Stomach (tissue), 8 donors: ENCODE measurements at regions not wholly inside any gene's neighbourhood (a gene's known extent, or its start where the extent isn't known, plus 50 kb on each side); places are given as distances from the start of the nearest gene placed in this dataset.
A peak's percentile ranks its signal among the peaks of the same experiment; 100 is the strongest.

Source experiments
- DNase-seq, 2 donors: peaks; one replicate each; pipeline versions ENCODE4 v3.0.0 to v3.0.0-alpha.2; 2013 to 2019
- H3K27ac ChIP-seq, 5 donors: fragments of 200-600 bp in 4 of 5; sonication (generic) in 4 of 5; one replicate each; pipeline ENCODE4 v1.5.1; 2013 to 2019; ENCODE audit warnings: mild to moderate bottlenecking in 1 of 5, moderate library complexity in 1 of 5
- H3K27me3 ChIP-seq, 3 donors: fragments of 200-600 bp; sonication (generic); one replicate each; pipeline ENCODE4 v1.5.1; 2017 to 2019; ENCODE audit warnings: mixed run types in 1 of 3
- H3K36me3 ChIP-seq, 4 donors: fragments of 200-600 bp; sonication (generic); 1 replicate in 3 of 4; 2 replicates in 1 of 4; pipeline ENCODE4 v1.5.1; 2016 to 2019
- H3K4me1 ChIP-seq, 4 donors: fragments of 200-600 bp; sonication (generic); one replicate each; pipeline ENCODE4 v1.5.1; 2016 to 2019
- H3K4me3 ChIP-seq, 4 donors: fragments of 200-600 bp; sonication (generic) in 3 of 4; one replicate each; pipeline ENCODE4 v1.5.1; 2016 to 2019; ENCODE audit warnings: mild to moderate bottlenecking in 1 of 4
- H3K9me3 ChIP-seq, 4 donors: fragments of 200-600 bp; sonication (generic); one replicate each; pipeline ENCODE4 v1.5.1; 2016 to 2019
- EP300 ChIP-seq: sonication (generic); formaldehyde crosslinking; IDR thresholded peaks from one replicate; pipeline ENCODE4 v1.6.1; 2017; ENCODE audit warnings: antibody characterized with exemption
- POLR2A ChIP-seq, 4 donors: fragments of 450-650 bp; IDR thresholded peaks; one replicate each; pipeline ENCODE4 v1.6.1; 2016; ENCODE audit warnings: antibody characterized with exemption in 4 of 4, control low read depth in 2 of 4, mild to moderate bottlenecking in 1 of 4, moderate library complexity in 1 of 4
- POLR2AphosphoS5 ChIP-seq, 3 donors: sonication (generic); formaldehyde crosslinking; IDR thresholded peaks; one replicate each; pipeline ENCODE4 v1.6.1; 2016; ENCODE audit warnings: antibody characterized with exemption in 3 of 3
- WGBS, 5 donors: extraction: QIAGEN DNeasy Blood & Tissue Kit in 3 of 5; methylation state at CpG; one replicate each; pipeline versions ENCODE4 v1.1.5 to v1.1.7; 2013 to 2018; 5-methylcytosine and 5-hydroxymethylcytosine counted together
- intact Hi-C: fragments of 100-400 bp; cut with DNase I; formaldehyde crosslinking; loops from one replicate; pipeline ENCODE4 v1.15.1; 2023; ENCODE audit warnings: low total_unique reads
- TF ChIP-seq, protein P1 (sequence below), 7 experiments: fragments of 450-650 bp in 4 of 7; fragments of 200-600 bp in 3 of 7; sonication (generic) in 3 of 7; IDR thresholded peaks; one replicate each; pipeline ENCODE4 v1.5.1; 2016 to 2019; ENCODE audit warnings: antibody characterized with exemption in 7 of 7, control low read depth in 2 of 7, mild to moderate bottlenecking in 1 of 7
- donor health status: healthy with polysubstance abuse.
- donor health status: Bipolar disorder and iron deficiency.
- donor health status: healthy.

DNA sequence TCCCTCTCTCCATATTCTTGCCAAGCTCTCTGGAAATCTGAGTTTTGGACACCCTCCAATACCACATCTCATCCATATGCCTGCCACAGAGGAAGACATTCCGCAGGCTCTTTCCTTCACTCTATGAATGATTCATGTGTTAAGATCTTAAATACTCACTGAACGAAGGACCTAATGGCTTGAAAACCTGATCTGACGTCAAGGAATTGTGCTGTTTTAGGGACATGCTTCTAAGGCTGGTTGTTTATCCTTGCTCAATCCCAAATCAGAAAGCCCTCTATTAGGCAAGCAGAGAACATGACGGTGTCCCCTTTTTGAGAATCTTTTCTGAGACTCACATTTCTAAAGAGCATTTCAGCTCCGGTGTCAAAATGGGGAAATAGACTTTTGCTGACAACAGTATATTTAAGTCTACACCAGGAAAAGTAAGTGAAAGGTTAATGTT, 83.7 kb upstream of the GALNT5 start:
- Histone ChIP-seq H3K36me3 (no peaks in the 10 kb centered on the region), H3K9me3 (no peaks in the 10 kb centered on the region), H3K27ac (peak overlapping the region in 4 of 5 donors; percentile 59 to 80 (median 70)), H3K4me3 (no peak overlapping the region), H3K4me1 (peaks cover 0 to 18% (median 3%) of the 10 kb centered on the region in 4 donors), H3K27me3 (no peaks in the 10 kb centered on the region)
- intact Hi-C loops = no loop called here
- peak in 1 of 2 donors; percentile 76 for DNase-seq
- TF ChIP-seq POLR2AphosphoS5 (IDR thresholded peaks at IDR 0.05) = peak; percentile 74 to 91 (median 89)
- peak; percentile 93 for TF ChIP-seq EP300
- TF ChIP-seq, protein P1, sequence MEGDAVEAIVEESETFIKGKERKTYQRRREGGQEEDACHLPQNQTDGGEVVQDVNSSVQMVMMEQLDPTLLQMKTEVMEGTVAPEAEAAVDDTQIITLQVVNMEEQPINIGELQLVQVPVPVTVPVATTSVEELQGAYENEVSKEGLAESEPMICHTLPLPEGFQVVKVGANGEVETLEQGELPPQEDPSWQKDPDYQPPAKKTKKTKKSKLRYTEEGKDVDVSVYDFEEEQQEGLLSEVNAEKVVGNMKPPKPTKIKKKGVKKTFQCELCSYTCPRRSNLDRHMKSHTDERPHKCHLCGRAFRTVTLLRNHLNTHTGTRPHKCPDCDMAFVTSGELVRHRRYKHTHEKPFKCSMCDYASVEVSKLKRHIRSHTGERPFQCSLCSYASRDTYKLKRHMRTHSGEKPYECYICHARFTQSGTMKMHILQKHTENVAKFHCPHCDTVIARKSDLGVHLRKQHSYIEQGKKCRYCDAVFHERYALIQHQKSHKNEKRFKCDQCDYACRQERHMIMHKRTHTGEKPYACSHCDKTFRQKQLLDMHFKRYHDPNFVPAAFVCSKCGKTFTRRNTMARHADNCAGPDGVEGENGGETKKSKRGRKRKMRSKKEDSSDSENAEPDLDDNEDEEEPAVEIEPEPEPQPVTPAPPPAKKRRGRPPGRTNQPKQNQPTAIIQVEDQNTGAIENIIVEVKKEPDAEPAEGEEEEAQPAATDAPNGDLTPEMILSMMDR (IDR thresholded peaks at IDR 0.05) = no peak
- TF ChIP-seq POLR2A (IDR thresholded peaks at IDR 0.05) = no peak
- WGBS, 5 donors = 47 to 67% (median 56%) methylated on average over 5 of the region's 5 CpGs

DNA sequence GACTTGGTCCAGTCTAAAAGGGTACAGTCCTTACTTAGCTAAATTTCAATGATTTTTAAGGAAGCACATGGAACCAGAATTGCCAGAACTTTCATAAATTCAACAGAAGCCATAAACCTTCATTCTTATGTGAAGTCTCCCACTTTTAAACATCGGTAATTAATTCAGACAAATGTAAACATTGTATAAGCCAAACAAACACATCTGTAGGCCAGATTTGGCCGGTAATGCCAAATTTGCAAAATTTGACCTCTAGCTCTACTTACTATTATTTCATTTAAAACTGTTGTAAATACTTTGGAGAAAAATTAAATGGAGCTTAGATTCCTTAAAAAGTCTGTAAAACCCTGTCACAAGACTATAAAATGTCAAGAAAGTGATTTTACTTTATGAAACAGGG, 83.2 kb upstream of the GALNT5 start:
- TF ChIP-seq EP300 (no peak), POLR2A (IDR thresholded peaks at IDR 0.05) (no peak), POLR2AphosphoS5 (IDR thresholded peaks at IDR 0.05) (no peak)
- TF ChIP-seq, protein P1 (IDR thresholded peaks at IDR 0.05) = no peak
- Histone ChIP-seq H3K4me3 (no peak overlapping the region), H3K9me3 (no peaks in the 10 kb centered on the region), H3K27ac (peak overlapping the region in 4 of 5 donors; percentile 59 to 80 (median 69)), H3K36me3 (no peaks in the 10 kb centered on the region), H3K4me1 (peaks cover 0 to 18% (median 3%) of the 10 kb centered on the region in 4 donors), H3K27me3 (no peaks in the 10 kb centered on the region)
- no peak for DNase-seq
- 56 to 70% (median 64%) methylated on average over 2 of the region's 2 CpGs for WGBS, 5 donors
- intact Hi-C loops = no loop called here

DNA sequence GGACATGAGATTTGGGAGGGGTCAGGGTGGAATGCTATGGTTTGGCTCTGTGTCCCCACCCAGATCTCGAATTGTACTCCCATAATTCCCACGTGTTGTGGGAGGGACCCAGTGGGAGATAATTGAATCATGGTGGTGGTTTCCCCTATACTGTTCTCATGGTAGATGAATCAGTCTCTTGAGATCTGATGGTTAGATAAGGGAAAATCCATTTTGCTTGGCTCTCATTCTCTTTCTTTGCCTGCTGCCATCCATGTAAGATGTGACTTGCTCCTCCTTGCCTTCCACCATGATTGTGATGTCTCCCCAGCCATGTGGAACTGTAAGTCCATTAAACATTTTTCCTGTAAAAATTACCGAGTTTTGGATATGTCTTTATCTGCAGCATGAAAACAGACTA, 80.9 kb upstream of the GALNT5 start:
- H3K27me3 ChIP-seq = no peaks in the 10 kb centered on the region
- no peak overlapping the region for H3K4me3 ChIP-seq
- no peak for DNase-seq
- 69 to 84% (median 81%) methylated on average over 3 of the region's 3 CpGs for whole genome bisulfite sequencing, 5 donors
- intact Hi-C loops = no loop called here
- H3K27ac ChIP-seq = no peak overlapping the region
- TF ChIP-seq POLR2A (IDR thresholded peaks at IDR 0.05) (no peak), EP300 (no peak), POLR2AphosphoS5 (IDR thresholded peaks at IDR 0.05) (no peak)
- TF ChIP-seq, protein P1 (IDR thresholded peaks at IDR 0.05) = no peak
- no peaks in the 10 kb centered on the region for H3K9me3 ChIP-seq
- H3K36me3 ChIP-seq = no peaks in the 10 kb centered on the region
- peaks cover 0 to 18% (median 3%) of the 10 kb centered on the region in 4 donors for H3K4me1 ChIP-seq

DNA sequence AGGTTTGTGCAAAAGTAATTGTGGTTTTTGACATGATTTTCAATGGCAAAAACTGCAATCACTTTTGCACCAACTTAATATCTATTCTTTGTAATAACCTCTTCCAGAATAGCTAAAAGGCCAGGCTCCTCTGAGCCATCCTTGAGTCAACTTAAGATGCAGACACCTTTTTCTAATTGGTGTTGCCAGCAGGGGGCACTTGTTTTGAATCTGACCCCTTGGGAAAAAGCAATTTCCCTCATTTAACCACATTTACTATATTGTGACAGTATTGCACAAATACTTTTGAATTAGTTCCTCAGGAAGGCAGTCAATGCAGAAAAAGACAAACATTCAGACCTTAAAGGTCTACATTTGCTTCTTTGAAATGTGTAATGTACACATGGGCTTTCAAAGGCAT, 78.6 kb upstream of the GALNT5 start:
- no peaks in the 10 kb centered on the region for H3K36me3 ChIP-seq
- H3K4me3 ChIP-seq = no peak overlapping the region
- H3K9me3 ChIP-seq = no peaks in the 10 kb centered on the region
- intact Hi-C loops = no loop called here
- DNase-seq = no peak
- H3K4me1 ChIP-seq = peaks cover 0 to 19% (median 10%) of the 10 kb centered on the region in 4 donors
- H3K27me3 ChIP-seq = no peaks in the 10 kb centered on the region
- H3K27ac ChIP-seq = no peak overlapping the region
- TF ChIP-seq EP300 (no peak), POLR2A (IDR thresholded peaks at IDR 0.05) (no peak), POLR2AphosphoS5 (IDR thresholded peaks at IDR 0.05) (no peak)
- TF ChIP-seq, protein P1 (IDR thresholded peaks at IDR 0.05) = no peak
